Activated T-cell treated with anti-CD3 and anti-CD28 coated beads, Interleukin-2, amount 50 U/mL, for 1 hour (primary cell): ENCODE measurements at regions not wholly inside any gene's neighbourhood (a gene's known extent, or its start where the extent isn't known, plus 50 kb on each side); places are given as distances from the start of the nearest gene placed in this dataset.
"Not testable (repeated sequence)": the region's sequence is repeated elsewhere in the genome, so short reads cannot be mapped to it uniquely, and the experiment has no call there.

Experiments
- DNase-seq: peaks from one replicate; pipeline ENCODE4 v3.0.0-alpha.2; 2020

GRCh38 chr1:147061880-147062279, 110.4 kb downstream of the PRKAB2 start:
- not testable (repeated sequence) for DNase-seq

DNA sequence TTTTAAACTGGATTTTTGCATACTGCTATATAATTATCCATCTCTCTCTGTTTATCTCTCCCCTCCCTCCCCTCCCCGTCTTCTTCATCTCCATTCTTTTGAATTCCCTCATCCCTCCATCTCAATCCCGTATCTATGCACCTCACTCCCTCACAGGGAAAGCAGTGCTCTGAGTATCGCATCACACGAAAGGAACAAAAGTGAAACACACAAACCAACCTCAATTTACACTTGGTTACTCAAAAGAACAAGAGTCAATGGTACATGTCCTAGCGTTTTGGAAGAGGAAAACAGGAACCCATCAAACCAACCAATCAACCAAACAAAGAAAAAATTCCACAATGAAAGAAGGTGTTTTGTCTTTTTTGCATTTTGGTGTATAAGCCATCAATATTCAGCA, 115.1 kb downstream of the NBPF12 start:
- DNase-seq, result no peak

GRCh38 chr1:147052677-147053076, 114.6 kb downstream of the NBPF12 start:
- DNase-seq, result no peak

DNA sequence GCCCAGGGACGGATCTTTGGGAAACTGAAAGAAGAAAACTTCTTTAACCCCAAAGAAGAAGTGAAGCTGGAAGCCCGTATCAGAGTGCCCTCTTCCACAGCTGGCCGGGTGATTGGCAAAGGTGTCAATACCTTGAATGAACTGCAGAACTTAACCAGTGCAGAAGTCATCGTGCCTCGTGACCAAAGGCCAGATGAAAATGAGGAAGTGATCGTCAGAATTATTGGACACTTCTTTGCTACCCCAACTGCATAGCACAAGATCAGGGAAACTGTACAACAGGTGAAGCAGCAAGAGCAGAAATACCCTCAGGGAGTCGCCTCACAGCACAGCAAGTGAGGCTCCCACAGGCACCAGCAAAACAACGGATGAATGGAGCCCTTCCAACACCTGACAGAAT, 114.0 kb downstream of the NBPF12 start:
- no peak for DNase-seq

GRCh38 chr1:147051136-147051535, 113.0 kb downstream of the NBPF12 start:
- no peak for DNase-seq

DNA sequence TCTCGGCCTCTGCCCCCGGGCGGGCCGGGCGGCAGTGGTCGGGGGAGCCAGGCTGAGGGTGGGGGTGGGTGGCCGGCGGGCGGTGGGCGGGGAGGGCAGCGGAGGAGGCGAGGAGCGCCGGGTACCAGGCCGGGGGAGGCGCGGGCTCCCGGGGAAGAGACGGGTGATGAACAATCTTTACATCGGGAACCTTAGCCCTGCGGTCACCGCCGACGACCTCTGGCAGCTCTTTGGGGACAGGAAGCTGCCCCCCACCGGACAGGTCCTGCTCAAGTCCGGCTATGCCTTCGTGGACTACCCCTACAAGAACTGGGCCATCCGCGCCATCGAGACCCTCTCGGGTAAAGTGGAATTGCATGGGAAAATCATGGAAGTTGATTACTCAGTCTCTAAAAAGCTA, 112.5 kb downstream of the NBPF12 start:
- DNase-seq, result no peak

GRCh38 chr1:147046863-147047394, 108.8 kb downstream of the NBPF12 start:
- not testable (repeated sequence) for DNase-seq

- DNase-seq, result no peak
Observed at GRCh38 chr1:147046189-147046862, 108.2 kb downstream of the NBPF12 start.
